NCI-H82 treated with DMSO at 0.1 percent for 48 hours (cell line): ENCODE measurements at regions not wholly inside any gene's neighbourhood (a gene's known extent, or its start where the extent isn't known, plus 50 kb on each side); places are given as distances from the start of the nearest gene placed in this dataset.
A peak's percentile ranks its signal among the peaks of the same experiment; 100 is the strongest.
"Not testable (repeated sequence)": the region's sequence is repeated elsewhere in the genome, so short reads cannot be mapped to it uniquely, and the experiment has no call there.

Experiments used
- DNase-seq: peaks from one replicate; lab custom pipeline; 2025; ENCODE audit not compliant: unreplicated experiment; lab: John Stamatoyannopoulos, UW

DNA sequence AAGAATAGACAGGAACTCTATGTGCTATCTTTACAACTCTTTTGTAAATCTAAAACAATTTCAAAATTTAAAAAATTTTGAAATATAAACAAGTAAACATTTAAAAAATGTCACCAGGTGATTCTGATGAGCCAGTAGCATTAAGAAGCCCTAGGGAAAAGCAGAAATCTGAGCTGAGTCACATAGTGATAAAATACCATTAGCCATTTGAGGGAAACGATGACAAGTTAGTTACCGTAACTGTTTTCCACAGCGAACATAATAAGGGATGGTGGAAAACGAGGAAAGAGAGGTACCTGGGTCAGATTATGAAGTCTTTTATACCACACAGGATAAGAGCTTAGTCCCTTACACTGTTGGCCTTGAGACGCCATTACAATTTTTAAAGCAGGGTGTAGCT, 55.5 kb downstream of the PRR15 start:
- DNase-seq = no peak

DNA sequence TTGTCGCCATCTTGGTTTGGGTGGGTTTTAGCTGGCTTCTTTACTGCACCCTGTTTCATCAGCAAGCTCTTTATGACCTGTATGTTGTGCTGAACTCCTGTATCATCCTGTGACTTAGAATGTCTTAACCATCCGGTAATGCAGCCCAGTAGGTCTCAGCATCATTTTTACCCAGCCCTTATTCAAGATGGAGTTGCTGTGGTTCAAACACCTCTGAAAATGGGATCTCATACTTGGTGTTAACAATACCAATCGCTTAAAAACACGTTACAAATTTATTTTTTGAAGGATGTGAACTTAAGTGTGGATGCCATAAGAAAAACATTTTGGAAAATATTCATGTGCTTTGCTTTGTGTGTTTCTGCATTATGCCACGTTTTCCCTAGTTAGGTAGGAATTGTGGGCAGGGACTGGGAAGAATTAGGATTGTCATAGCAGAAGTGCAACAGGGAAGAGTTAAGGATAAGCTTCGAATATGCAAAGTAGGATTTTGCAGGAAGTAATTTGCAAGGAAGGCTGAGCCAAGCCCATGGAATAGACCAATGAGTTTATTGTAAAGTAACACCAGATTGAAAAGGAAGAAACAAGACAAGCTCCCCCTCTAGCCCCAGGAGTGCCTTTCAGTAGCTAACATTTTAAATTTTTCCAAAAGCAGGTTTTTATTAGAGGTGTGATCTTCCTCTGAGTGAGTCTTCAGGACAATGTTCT, 56.4 kb downstream of the PRR15 start:
- no peak for DNase-seq

DNA sequence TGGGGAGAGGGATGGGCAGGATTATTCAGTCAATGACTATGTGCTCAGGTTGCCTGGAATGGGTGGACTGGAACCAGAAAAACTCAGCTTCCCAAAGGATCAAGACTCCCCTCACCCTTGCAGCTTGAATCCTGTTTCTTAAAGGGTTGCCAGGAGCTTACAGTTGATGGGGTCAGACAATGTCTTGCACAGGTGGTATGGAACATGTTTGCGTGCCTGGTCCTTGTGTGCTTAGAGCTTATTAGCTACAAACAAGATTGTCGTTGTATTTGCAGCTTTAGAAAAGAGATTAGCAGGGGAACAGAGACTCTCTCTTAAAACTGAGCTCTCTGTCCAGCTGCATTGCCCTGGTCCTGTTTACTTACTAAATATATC, 56.9 kb downstream of the PRR15 start:
- peak; percentile 100 for DNase-seq

DNA sequence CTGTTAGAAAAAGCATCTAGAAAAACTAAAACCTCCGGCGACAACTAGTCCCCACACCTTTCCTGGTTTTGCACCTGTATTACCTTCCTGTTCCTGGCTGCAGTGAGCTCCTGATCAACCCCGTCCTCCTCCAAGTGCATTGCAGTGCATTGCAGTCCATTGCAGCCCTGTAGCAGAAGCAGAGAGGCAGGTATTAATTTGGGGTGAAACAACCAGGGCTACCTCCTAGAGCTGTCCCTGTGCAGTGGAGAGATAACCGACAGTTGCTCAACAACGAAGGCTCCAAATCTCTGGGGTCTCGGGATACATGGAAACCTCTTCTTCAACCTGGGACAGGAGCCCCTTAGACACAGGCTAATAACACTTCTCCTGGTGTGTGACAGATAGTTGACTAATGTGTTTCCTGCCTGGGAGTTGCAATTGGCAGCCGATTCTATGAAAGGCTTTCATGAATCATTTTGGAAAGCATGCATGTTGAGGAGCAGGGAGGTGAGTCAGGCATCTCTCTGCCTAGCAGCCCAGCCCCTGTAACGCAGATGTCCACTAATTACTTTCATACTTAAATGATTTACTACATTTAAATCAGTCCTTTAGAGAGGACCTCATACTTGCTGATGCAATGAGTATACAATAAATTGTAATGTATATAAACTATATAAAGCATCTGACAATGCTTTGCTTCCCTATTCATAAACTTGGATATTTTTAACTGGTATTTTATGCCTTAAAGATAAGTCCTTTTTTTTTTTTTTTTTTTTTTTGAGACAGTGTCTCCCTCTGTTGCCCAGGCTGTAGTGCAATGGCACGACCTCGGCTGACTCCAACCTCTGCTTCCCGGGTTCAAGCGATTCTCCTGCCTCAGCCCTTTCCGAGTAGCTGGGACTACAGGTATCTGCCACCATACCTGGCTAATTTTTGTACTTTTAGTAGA, 59.0 kb downstream of the PRR15 start:
- DNase-seq = peak; percentile 55

DNA sequence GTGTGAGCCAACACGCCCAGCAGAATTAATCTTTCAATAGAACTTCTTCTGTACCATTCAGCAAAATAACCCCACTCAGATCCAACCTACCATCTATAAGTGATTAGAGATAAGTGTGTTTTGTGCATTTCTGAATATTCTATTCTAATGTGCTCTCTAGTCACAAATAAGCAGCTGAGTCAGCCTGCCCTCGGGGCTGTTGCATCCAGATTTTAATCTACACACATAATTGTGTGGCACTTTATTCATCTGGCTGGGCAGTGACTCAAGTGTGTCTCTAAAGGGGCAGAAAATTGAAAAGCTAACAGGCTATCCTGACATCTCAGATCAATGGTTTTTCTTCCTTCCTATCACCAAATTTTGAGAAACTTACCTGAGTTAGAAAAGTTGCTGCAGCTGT, 60.3 kb downstream of the PRR15 start:
- no peak for DNase-seq

DNA sequence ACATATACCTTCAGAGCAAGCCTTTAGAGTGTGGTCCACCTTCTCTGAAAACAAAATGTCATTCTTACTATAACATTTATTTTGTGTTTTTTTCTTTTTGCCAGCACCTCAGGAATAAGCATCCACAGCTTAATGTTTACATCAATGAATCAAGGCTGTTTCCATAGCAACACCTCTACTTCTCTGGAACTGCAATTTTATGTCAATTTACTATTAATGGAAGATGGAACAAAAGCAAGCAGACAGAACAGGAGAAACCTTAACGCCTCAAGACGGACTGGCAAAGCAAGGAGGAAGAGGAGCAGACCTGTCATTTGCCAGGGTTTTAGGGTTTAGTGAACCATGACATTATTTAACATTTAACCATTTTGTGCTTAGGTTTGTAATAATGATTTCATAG, 63.1 kb downstream of the PRR15 start:
- no peak for DNase-seq

- DNase-seq = no peak
These were observed 64.0 kb downstream of the PRR15 start for GRCh38 chr7:29627631-29628030.

GRCh38 chr7:29629507-29629906, 65.9 kb downstream of the PRR15 start:
- no peak for DNase-seq

GRCh38 chr7:29635067-29636008, 71.7 kb downstream of the PRR15 start:
- peak; percentile 32 for DNase-seq

DNA sequence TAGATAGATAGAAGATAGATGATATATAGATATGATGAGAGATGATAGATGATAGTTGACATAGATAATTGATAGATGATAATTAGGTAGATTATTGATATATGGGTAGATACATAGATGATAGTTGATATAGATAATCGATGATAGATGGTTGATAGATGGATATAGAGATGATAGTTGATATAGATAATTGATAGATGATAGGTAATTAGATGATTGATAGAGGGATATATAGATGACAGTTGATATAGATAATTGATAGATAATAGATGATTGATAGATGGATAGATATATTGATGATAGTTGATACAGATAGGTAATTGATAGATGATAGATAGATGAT, 72.3 kb downstream of the PRR15 start:
- no peak for DNase-seq

- no peak for DNase-seq
These were observed 73.7 kb downstream of the PRR15 start for GRCh38 chr7:29637374-29637773.

- not testable (repeated sequence) for DNase-seq
These were observed 75.2 kb downstream of the PRR15 start for GRCh38 chr7:29638841-29639240.

GRCh38 chr7:29639386-29639785, 75.8 kb downstream of the PRR15 start:
- no peak for DNase-seq

GRCh38 chr7:29639886-29640595, 76.4 kb downstream of the PRR15 start:
- no peak for DNase-seq

DNA sequence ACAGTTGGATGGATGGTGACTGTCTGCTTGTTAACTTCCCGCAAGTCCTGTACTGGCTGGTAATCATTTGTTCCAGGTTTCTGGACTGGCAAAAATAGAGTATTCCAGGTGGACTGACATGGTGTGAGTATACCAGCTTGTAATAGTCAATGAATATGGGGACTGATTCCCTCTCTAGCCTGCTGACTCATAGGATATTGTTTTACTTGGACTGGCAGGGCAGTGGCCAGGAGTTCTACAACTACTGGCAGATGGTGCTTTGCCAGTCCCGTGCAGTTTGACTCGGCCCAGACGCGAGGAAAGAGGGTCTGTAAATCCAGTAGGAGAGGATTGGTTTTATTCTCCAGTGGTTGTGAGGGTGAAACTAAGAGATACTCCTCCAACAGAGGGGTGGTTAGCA, 78.0 kb downstream of the PRR15 start:
- DNase-seq = no peak

DNA sequence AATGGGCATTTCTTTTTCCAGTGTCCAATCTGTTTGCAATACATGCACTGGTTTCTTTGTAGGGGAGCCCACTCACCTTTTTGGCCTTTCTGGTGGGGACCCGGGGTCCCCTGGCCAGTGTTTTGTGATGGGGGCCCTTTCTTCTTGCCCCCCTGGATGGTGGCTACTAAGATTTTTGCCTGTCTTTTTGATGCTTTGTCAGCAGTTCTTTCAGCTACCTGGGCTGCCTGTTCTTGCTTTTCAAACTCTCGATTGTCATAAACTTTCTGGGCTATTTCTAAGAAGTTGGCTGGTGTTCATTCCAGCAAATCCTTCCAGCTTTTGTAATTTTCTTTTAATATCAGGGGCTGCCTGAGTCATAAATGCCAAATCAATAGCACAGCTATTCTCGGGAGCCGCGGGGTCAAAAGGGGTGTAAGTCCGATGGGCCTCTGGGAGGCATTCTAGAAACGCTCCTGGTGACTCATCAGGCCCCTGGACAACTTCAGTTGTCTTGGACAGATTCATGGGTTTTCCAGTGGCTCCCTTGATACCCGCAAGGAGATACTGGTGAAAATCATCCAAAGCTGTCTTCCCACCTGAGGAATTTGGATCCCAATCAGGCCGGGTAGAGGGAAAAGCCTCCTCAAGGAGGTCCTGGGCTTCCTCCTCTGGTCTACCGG, 79.0 kb downstream of the PRR15 start:
- no peak for DNase-seq

- not testable (repeated sequence) for DNase-seq
These were observed 82.5 kb downstream of the PRR15 start for GRCh38 chr7:29646116-29646515.

GRCh38 chr7:29647020-29647654, 83.5 kb downstream of the PRR15 start:
- DNase-seq = no peak

DNA sequence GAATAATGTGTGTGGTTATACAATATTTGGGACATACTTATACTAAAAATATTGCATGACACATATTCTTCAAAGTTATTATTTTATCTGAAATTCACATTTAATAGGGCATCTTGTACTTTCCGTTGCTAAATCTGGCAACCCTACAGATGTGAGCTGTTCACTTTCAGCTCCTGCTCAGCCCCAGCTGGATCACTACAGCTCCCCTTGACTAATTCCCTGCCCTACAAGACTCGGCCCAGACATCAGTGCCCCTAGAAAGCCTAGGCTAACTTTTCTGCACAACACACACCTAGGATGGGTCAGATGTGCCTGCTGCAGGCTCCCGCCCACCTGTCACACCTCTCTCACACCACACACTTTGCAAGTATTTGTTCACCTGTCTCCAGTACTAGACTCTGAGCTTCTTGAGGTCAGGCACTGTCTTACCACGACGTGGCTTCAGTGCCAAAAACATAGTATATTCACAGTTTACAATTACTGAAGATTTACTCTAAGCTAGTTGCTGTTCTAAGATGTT, 84.1 kb downstream of the PRR15 start:
- DNase-seq = not testable (repeated sequence)
